Hematopoietic multipotent progenitor cell treated with erythropoietin and hydrocortisone succinate and interleukin-3 and kit ligand, for 4 days (in vitro differentiated cells): ENCODE measurements at regions not wholly inside any gene's neighbourhood (a gene's known extent, or its start where the extent isn't known, plus 50 kb on each side); places are given as distances from the start of the nearest gene placed in this dataset.
A peak's percentile ranks its signal among the peaks of the same experiment; 100 is the strongest.

Experiments
- DNase-seq: peaks from one replicate; pipeline ENCODE4 v3.0.0-alpha.2; 2015

DNA sequence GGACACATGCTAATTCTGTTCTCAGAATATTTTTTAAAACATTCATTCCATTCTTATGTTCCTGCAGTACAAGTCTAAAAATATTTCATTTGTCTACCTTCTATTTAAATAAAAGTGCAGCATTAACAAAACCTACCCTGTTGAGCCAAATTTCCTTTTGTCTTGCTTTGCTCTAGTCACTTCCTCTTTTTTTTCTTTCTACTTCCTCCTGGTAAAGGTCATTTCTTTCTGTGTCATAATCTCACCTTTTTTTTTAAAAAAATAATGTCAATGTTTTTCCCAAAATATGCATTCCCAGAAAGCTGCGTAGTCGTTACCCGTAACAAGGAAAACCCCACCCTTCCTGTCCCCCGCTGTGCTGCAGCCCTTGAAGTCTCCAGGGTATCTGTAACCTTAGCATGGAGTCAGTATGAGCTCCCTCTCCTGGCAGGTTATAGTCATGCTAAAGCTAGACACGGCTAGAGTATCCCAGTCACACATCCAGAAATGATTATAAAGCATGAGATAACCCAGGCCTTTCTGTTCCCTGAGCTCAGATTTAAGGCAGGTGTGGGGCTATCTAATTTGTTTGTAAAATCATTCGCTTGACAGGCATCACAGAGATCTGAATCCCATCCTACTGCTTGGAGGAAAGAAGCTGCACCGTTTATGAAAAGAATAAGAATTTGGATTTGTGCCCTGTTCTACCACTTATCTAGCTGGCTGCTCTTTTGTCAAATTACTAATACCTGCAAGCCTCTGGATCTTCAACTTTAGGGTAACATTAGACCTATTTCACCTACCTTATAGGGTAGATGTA lies 51.1 kb upstream of the EED start:
- peak; percentile 94 for DNase-seq

DNA sequence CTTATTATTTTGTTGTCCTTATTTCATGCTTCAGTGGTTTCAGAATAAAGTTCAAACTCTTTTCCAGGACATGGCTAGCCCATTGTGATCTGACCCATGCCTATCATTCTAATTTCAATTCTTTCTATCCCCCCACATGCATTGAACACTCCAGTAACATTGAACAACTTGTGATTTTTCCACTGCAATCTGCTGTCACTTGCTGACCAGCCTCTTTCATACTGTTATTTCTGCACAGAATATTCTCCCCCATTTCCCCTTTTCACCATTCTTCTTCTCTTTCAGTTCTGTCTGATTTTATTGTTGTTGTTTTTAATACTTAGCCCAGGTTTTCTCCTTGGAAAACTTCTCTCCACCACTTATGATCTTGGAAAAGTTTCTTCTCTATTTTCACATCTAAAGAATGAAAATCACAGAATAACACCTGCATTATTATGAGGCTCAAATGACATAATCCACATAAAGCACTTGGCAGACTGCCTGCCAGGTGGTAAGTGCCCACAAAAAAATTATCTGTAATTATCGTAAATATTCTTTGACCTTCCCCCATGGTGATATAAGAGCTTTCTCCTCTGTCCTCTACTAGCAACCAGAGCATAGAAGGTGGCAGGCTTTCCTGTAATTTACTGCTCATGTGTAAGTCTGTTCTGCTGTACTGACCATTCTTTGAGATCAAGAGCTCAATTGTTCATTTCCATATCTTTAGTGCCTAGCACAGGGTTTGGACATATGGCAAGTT lies 51.9 kb upstream of the EED start:
- DNase-seq: no peak

DNA sequence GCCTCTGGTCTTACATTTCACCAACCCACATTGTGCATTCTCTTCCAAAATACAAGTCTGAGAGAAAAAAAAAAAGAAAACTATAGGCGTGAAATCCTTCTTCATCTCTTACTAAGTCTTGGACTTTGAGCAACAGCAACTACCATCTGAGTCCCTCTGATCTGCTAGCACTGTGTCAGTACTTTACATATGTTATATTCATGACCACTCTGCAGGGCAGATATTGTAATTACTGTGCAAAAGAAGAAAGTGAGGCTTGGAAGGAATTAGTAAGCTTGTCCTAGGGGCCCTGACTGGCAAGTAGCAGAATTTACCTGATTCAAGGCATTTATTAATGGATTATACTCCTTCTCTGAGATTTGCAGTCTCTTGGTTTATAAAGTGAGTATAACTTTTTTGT lies 52.7 kb upstream of the EED start:
- DNase-seq: no peak

DNA sequence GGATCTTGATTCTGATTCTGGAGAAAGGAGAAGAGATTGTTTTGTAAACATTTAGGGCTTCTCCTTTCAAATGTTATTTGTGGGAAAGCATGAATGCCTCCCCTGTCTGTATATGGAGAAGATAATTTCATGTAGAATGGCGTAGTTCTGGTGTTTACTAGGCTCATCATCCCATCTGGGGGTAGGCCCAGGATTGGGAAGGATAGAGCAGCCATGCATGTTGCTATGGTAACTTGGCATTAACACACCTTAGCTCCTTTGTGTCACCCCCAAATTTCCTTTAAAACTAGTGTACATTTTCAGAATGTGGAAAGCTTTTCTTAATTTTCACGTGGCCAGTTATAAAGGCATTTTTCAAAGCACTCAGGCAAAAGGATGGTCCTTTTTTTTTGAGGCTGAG lies 57.5 kb upstream of the EED start:
- DNase-seq: no peak

DNA sequence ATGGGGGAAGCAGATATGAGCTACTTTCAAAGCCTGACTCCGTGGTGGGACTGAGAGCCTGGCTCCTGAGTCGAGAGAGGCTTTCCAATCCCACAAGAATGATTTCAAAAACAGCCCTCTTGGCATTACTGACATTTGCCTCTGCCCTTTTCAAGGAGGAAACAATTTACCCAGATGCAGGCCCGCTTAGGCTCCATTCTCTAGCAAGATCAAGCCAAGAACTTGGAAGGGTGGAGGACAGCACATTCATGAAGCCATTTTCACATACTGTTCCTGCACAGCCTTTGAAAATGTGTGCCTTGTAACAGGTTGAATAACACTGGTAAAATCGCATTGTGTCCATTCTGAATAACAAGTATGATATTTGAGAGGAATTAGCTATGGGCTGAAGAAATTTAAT lies 58.2 kb upstream of the EED start:
- DNase-seq: no peak

DNA sequence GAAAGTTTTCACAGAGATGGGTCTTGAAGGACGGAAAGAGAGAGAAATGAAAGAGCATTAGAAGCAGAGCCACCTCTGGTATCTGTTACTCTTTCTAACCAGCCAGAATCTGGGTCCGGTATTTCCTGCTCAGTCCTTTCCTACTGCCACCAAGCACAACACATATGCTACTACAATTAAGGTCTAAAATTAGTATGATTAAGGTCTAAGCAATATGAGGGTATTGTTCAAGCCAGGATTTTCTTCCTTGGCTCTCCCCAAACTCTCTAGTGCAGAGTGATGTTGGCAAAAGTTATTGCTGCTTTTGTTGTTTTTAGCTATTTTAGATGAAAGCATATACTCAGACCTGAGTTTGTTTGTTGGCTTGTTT lies 59.2 kb upstream of the EED start:
- no peak for DNase-seq

DNA sequence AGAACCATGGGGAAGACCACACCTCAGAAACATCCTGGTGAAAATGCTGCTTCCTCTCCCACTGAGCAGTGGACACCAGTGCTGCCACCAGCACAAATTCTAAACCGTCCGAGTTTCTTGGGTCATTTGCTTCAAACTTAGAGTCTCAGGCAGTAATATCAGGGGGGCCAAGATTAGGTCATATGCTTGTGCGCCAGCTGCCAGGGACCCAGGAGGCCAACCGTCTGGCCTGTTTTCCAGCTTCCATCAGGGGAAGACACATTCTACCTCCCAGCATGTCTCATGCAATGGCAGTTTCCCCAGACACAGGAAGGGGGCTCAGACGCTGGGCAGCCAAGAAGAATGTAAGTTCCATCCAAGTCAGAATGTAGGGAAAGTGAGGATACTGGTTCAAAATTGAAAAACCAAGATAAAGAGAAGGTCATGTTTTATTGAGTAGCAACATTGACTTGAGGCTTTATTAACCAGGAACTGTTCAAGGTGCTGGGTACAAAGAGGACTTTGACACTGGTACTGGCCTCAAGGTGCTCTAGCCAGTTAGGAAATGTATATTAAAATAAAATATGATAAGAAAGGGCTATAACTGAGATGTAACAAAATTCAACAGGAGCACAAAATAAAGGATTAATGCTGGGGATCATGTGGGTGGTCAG lies 59.7 kb upstream of the EED start:
- no peak for DNase-seq

DNA sequence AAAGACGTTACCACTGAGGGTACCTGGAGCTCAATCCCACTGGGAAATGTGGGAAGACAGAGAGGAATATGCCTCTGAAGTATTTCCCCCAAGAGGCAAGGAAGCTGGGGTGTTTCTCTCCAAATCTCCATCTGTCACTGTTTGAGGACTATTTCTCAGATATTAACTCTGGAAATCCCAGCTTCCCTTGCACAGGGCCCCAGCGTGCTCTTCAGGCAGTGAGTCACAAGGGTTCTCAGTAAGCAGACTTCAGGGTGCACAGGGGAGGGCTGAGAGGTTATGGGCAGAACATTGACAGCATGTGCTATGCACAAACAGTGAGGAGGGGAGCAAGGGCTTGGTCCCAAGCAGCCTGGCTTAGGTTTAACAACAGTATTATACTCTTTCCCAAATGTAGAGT lies 60.9 kb upstream of the EED start:
- no peak for DNase-seq

DNA sequence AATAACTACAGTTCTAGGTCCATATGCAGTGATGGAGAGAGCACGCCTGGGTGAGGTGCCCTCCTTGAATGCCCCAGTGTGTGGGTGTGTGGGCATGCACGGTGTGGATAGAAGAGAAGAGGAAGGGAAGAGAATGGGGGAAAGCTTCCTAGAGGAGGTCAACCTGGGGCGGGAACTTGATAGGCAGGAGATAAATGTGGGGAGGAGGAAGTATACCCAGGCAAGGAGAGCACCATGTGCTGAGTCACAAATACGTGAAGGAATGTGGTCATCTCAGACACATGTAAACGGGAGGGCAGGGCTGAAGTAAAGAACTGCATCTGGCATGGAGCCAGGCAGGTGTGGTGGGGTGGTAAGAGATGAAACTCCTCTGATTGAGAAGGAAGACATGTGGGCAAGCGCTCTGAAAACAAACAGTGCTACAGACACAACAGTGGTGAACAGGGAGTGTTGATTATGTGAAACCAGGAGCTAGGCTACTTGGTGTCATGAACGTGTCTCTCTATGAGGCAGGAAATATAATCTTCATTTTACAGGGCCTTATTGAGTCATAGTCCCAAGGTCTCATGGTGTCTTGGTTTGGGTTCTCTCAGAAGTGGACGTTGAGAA lies 61.5 kb upstream of the EED start:
- peak; percentile 60 for DNase-seq

DNA sequence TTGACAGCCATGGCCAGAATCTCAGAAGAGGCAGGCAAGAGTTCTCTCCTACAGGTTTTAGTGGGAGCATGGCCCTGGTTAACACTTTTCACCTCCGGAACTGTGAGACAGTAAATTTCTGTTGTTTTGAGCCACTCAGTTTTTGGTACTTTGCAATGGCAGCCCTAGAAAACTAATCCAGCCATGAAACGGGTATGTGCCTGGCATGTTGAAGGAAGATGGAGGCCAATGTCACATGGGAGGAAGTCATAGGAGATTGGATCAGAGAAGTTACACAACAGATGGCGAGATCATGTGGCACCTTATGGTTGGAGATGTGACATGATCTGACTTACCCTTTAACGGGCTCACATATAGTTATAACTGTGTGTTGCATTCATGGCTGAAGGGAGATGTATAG lies 63.2 kb upstream of the EED start:
- peak; percentile 51 for DNase-seq

DNA sequence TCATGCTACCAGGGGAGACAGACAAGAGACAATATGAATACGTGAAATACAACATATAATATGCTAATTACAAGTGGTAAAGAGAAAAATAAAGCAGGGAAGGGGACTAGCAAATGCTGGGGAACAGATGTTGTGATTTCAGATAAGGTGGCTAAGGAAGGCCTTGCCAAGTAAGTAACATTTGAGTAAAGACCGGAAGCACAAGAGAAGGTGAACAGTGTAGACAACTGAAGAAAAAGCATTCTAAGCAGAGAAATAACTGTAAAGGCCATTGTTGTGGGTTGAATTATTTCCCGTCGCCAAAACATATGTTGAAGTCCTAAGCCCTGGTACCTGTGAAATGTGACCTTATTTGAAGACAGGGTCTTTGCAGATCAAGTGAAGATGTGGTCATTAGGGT lies 63.7 kb upstream of the EED start:
- peak; percentile 63 for DNase-seq

DNA sequence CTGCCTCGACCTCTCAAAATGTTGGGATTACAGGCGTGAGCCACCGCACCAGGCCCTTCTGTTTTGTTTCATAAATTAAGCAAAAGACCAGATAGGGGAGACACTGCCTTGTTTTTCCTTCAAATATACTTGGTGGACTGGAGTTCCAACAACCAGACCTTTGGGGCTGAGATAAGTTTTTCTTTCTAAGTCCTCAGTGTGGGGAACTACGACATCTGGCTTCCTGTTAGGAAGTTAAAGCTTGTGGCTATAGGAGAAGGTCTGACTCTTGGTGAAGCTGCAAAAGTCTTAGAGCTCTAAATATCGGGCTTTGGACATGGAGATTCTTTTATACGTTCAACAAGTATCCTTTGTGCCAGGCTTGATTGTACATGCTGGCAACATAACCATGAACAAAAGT lies 64.1 kb upstream of the EED start:
- DNase-seq: peak; percentile 80

DNA sequence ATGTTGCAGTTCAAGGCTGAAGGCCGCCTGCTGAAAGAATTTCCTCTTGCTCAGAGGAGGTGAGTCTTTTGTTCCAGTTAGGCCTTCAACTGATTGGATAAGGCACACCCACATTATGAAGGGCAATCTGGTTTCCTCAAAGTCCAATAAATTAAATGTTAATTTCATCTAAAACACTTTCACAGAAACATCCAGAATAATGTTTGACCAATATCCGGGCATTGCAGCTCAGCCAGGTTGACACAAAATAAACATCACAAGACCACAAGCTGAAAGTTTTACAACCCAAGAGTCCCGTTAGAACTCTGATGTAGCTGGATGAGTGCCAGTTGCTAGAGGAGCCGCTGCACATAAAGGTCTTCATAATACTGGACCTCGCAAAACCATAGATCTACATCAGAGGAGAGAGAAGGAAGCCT lies 64.9 kb upstream of the EED start:
- DNase-seq: no peak

DNA sequence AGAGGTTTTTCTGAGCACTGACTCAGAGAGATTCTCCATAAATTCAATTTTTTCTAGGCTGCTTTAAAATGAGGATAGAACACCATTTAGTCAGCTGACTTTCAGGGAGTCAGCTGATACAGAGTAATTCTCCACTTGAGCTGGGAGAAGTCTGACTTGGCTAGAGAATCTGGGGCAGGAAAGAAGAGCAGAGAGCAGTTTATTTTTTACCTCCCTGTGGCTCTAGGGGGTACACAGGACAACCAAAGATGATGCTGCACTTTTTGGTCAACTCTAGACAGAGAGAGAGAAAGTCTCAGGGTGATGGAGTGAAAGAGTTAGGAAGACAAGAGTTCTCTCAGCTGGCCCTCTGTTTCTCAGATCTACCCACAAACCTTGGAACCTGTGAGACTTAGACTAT lies 67.3 kb upstream of the EED start:
- peak; percentile 71 for DNase-seq

DNA sequence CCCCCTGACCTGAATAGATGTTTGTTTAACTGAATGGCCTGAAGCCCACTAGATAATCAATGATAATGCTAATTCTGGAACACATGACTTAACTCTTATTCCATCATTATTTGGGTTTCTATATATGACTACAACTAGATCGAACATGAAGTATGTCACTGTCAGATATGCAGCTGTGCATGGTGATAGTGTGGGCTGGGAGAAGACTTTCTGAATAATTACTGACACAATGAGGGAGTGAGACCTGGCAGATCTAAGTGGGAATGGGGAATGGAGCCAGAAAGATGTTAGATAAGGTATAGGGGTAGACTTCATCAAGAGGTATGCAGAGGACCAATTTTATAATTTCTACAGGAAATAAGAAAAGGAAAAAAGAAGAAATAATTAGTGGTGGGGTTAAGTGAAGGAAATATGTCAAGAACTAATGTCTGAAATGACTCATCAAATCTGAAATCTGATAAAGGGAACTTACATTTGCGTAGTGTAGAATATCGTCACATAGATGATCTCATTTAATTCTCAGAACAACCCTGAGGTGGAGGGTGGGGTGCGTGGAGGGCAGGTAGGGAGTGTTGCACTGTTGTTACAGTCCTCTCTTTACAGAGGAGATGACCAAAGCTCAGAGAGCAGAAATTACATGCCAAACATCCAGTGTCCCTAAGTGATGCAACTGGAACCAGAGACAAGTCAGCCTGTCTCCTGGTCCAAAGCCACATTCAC lies 68.2 kb upstream of the EED start:
- peak; percentile 81 for DNase-seq

DNA sequence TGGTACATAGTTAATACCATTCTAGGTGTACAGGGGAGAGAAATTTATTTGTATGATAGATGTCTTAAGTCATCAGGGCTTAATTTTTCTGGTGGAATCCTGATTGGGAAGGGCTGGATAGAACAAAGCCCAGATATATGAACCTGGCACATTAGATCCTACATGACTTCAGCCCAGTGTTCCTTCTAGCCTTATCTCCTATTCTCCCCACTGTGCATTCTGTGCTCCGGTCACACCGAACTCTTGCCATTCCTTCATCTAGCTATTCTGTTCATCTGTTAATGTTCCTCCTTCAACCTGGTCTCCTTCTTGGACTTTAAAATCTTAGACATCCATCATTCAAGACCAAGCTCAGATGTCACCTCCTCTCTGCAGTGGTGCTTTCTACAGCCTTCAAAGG lies 68.9 kb upstream of the EED start:
- DNase-seq: no peak

DNA sequence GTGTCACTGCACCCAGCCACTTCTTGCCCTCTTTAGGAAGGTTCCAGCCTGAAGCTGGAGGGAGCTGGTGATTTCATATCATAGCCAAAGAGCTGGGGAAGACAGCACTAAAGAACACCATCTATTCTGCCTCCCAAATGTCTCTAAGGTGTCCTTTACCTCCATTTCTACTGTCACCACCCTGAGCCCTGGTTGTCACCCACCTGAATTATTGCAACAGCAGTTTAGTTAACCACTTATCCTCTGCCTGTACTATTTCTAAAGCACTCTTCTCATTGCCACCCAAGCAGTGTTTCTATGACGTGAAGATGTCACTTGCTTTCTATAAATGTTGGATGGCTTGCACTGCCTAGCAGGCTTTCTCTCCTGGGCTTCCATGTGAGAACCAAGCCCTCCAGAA lies 69.4 kb upstream of the EED start:
- no peak for DNase-seq

DNA sequence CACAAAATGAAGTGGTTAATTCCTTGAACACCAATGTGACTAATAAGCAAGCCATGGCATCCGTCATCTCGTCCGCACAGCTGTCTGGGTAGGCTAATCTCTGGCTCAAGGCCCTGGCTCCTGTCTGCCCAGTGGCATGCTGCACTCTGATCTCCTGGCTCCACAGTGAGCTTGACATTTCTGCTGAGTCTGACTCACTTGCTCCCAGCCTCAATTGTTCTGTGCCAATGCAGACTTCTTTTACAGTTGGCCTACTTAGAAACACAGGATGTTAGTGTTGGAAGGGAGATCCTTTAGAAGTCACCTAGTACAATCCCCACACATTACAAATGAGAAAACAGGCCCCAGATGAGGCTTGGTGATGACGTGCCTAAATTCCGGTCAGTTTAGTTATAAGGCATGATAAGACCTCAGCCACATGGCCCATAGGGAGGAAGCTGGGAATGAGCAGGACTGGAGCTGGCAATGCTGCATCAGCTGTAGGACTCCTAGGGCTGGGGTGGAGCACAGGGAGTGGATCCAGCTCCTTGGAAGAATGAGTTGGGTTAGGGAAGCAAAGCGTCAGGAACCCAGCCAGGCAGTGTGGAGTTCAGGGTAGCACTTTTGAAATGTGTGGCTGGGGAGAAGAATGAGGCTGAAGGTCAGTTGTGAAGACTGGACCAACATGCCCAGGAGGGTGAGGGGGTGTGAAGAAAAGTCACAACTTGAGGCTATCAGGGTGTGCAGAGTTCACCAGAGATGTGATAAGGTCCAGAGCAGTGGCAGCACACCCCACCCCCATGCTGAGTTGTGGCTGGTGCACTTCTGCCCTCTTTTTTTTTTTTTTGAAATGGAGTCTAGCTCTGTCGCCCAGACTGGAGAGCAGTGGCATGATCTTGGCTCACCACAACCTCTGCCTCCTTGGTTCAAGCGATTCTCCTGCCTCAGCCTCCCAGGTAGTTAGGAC lies 70.2 kb upstream of the EED start:
- peak; percentile 91 for DNase-seq

DNA sequence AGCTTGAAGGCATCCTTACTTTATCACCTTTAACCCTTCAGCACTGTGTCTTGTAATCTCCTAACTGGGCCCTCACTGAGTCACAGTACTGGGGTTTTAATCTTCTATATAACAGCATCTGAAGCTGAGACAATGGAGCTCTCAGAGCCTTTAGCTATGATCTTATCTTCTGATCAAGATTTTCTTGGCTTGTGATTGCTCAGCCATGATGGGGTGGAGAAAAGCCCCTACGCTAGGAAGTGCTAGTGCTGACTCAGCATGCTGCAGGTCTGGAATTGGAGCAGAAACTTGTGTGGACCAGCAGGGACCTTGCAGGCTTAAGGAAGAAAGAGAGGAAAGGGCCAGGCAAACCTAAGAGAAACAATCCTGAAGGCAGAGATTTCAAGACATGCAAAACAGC lies 71.7 kb upstream of the EED start:
- DNase-seq: peak; percentile 56

DNA sequence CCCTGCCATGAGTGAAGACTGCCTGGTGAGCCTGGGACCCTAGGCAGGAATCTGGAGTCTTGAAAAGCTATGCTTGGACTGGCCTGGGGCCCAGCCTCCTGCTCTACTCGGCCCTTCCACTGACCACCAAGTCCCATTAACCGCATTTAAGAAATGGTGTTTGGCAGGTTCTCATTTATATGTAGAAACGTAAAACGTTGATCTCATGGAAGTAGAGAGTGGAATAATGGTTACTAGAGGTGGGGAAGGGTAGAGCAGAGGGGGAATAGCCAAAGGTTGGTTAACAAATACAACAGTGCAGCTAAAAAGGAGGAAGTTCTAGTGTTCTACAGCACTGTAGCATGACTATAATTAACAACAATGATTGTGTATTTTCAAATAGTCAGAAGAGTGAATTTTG lies 72.9 kb upstream of the EED start:
- DNase-seq: no peak

DNA sequence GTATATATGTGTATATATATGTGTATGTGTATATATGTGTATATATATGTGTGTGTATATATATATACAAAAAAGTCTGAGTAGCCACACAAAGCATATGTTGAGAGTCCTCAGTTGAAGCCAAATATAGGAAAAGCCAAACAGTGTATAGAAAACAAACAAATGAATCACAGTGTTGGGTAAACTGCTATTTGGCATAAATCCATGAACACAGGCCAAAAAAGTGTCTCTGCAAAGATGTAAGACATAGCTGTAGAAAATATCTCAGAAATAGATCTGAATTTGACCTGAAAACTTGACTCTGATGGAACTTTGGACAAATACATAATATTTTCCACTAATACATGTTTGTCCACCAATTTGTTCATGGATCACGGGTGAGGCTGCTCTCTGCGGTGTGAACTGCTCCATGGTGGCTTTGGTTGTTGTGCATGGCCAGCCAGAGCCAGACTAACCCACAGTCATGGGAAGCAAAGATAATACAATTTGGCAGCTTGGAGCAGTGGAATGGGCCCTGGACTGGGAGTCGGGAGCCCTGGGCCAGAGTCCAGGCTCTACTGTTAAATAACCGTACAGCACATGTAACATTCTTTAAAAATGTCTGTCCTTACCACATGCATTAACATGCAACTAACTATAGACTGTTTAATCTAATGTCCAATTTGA lies 76.9 kb upstream of the EED start:
- no peak for DNase-seq
